Activated B cell treated with CpG ODN at 0.5 μM for 24 hours (primary cell): ENCODE measurements at regions not wholly inside any gene's neighbourhood (a gene's known extent, or its start where the extent isn't known, plus 50 kb on each side); places are given as distances from the start of the nearest gene placed in this dataset.

Experiments used
- ATAC-seq: fragments of 200-7000 bp; cut with Tn5 transposase; one replicate; pipeline ENCODE4 v1.10.0; 2021; ENCODE audit warnings: low read depth, mild to moderate bottlenecking, moderate library complexity
- CTCF ChIA-PET: fragments of 350-600 bp; sonication (Branson Sonifier 250); formaldehyde crosslinking; loops from one replicate; lab custom pipeline; 2021; ENCODE audit warnings: antibody characterized with exemption; lab: Charles Lee
- POLR2A ChIA-PET: fragments of 350-600 bp; sonication (Branson Sonifier 250); formaldehyde crosslinking; loops from one replicate; lab custom pipeline; 2021; ENCODE audit warnings: antibody characterized with exemption; lab: Charles Lee
- DNase-seq: peaks from one replicate; pipeline ENCODE4 v3.0.0; 2022
- H3K27ac Mint-ChIP-seq: one replicate; pipeline ENCODE4 v1.8.0; 2020; ENCODE audit warnings: mixed read lengths
- H3K27me3 Mint-ChIP-seq: one replicate; pipeline ENCODE4 v1.8.0; 2021; ENCODE audit warnings: mixed read lengths
- H3K36me3 Mint-ChIP-seq: one replicate; pipeline ENCODE4 v1.8.0; 2021; ENCODE audit warnings: low read depth, mixed read lengths
- H3K4me1 Mint-ChIP-seq: one replicate; pipeline ENCODE4 v1.8.0; 2021; ENCODE audit warnings: mixed read lengths
- H3K4me3 Mint-ChIP-seq: one replicate; pipeline ENCODE4 v1.8.0; 2020; ENCODE audit warnings: mild to moderate bottlenecking, mixed read lengths
- H3K9me3 Mint-ChIP-seq: one replicate; pipeline ENCODE4 v1.8.0; 2020; ENCODE audit warnings: mixed read lengths
- CTCF ChIP-seq: fragments of 200-600 bp; IDR thresholded peaks from one replicate; pipeline ENCODE4 v1.8.0; 2022; ENCODE audit warnings: antibody characterized with exemption, mild to moderate bottlenecking
- intact Hi-C: fragments of 100-400 bp; cut with micrococcal nuclease; formaldehyde crosslinking; loops from one replicate; pipeline ENCODE4 v1.15.1; 2024

- H3K4me3 Mint-ChIP-seq, result no peak overlapping the region
- ATAC-seq, result no peak
- no peak for TF ChIP-seq CTCF
- CTCF ChIA-PET, result no interaction called here
- peaks cover 2% of the 10 kb centered on the region for H3K27me3 Mint-ChIP-seq
- POLR2A ChIA-PET, result interaction anchor here (0.7 to 1.0 kb wide), 2 partner anchors 30 to 120 kb away, joined by 3 read pairs; no protein-coding TSS in a partner anchor
- peaks cover 48% of the 10 kb centered on the region for H3K4me1 Mint-ChIP-seq
- no peaks in the 10 kb centered on the region for H3K36me3 Mint-ChIP-seq
- DNase-seq, result no peak
- no peak overlapping the region for H3K27ac Mint-ChIP-seq
- intact Hi-C loops, result no loop called here
- H3K9me3 Mint-ChIP-seq, result peaks cover 5% of the 10 kb centered on the region
These were observed 65.8 kb downstream of the RGS12 start for GRCh38 chr4:3358656-3359055.

- CTCF ChIA-PET, result no interaction called here
- ATAC-seq (no peak), DNase-seq (no peak)
- peaks cover 5% of the 10 kb centered on the region for H3K9me3 Mint-ChIP-seq
- no peak overlapping the region for H3K4me3 Mint-ChIP-seq
- no peak overlapping the region for H3K27ac Mint-ChIP-seq
- peaks cover 35% of the 10 kb centered on the region for H3K4me1 Mint-ChIP-seq
- TF ChIP-seq CTCF, result no peak
- H3K36me3 Mint-ChIP-seq, result no peaks in the 10 kb centered on the region
- POLR2A ChIA-PET, result interaction anchor here (1.3 kb wide), 1 partner anchor 80 kb away, joined by 3 read pairs; no protein-coding TSS in a partner anchor
- intact Hi-C loops, result no loop called here
- H3K27me3 Mint-ChIP-seq, result peaks cover 2% of the 10 kb centered on the region
These were observed 68.0 kb downstream of the RGS12 start for GRCh38 chr4:3360777-3361176.

- Mint-ChIP-seq H3K27ac (no peak overlapping the region), H3K27me3 (peaks cover 2% of the 10 kb centered on the region), H3K4me3 (no peak overlapping the region), H3K9me3 (peaks cover 5% of the 10 kb centered on the region), H3K36me3 (no peaks in the 10 kb centered on the region), H3K4me1 (peaks cover 30% of the 10 kb centered on the region)
- no peak for ATAC-seq
- POLR2A ChIA-PET, result no interaction called here
- DNase-seq, result no peak
- CTCF ChIA-PET, result no interaction called here
- no peak for TF ChIP-seq CTCF
- intact Hi-C loops, result no loop called here
These were observed 68.6 kb downstream of the RGS12 start for GRCh38 chr4:3361406-3361805.

- intact Hi-C loops, result no loop called here
- Mint-ChIP-seq H3K27me3 (peaks cover 2% of the 10 kb centered on the region), H3K36me3 (no peaks in the 10 kb centered on the region), H3K27ac (no peak overlapping the region), H3K4me3 (no peak overlapping the region), H3K4me1 (peaks cover 25% of the 10 kb centered on the region), H3K9me3 (peaks cover 5% of the 10 kb centered on the region)
- no peak for DNase-seq
- POLR2A ChIA-PET, result no interaction called here
- CTCF ChIA-PET, result no interaction called here
- ATAC-seq, result no peak
- no peak for TF ChIP-seq CTCF
These were observed 69.1 kb downstream of the RGS12 start for GRCh38 chr4:3361896-3362295.

GRCh38 chr4:3362431-3363287, 69.8 kb downstream of the RGS12 start:
- Mint-ChIP-seq H3K27ac (no peak overlapping the region), H3K9me3 (peaks cover 3% of the 10 kb centered on the region), H3K4me3 (no peak overlapping the region), H3K4me1 (peaks cover 18% of the 10 kb centered on the region), H3K27me3 (peaks cover 2% of the 10 kb centered on the region), H3K36me3 (no peaks in the 10 kb centered on the region)
- TF ChIP-seq CTCF, result no peak
- CTCF ChIA-PET, result no interaction called here
- ATAC-seq, result no peak
- intact Hi-C loops, result no loop called here
- POLR2A ChIA-PET, result no interaction called here
- no peak for DNase-seq
